GM21423 (cell line): ENCODE measurements at regions not wholly inside any gene's neighbourhood (a gene's known extent, or its start where the extent isn't known, plus 50 kb on each side); places are given as distances from the start of the nearest gene placed in this dataset.

Experiments
- ATAC-seq: cut with Tn5 transposase; IDR thresholded peaks from one replicate; pipeline ENCODE4 v1.9.1; 2021; ENCODE audit warnings: mild to moderate bottlenecking, moderate library complexity; ENCODE audit not compliant: unreplicated experiment

- no peak for ATAC-seq
These were observed 59.4 kb upstream of the UCN3 start for GRCh38 chr10:5305374-5305773.

- no peak for ATAC-seq
These were observed 53.9 kb upstream of the UCN3 start for GRCh38 chr10:5310914-5311313.

DNA sequence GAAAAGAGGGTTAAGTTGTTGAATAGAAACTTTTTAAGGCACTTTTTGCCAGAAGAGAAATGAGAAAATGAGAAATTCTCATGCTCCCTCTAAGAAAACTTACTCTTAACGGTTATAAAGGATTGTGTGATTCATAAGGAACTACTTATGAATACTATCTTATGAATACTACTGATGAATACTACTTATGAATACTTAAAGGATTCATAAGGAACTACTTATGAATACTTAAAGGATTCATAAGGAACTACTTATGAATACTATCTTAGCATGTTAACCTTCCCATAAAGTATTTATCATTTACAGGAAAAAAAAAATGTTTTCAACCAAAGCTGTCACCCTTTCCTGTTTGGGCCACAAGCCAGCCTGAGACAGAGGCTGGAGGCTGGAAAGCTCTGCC, 53.1 kb upstream of the UCN3 start:
- no peak for ATAC-seq

DNA sequence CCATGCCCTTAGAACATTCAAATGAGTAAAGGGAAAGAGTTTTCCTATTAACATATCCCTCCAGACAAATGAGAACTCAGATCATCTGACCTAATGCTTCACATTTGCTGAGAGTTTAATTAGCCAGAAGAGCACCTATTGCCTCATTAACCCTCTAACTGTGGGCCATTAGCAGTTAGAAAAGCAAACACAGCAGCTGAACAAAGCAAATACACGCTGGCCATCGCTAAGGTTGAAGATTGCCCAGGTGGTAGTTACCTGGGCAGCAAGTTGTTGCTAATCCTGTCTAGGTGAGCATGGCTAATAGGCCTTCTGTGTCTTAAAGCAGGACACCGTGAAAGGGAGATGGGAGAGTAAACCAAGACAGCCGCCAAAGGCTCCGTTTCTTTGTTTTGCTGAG, 49.9 kb upstream of the UCN3 start:
- no peak for ATAC-seq
